ENCODE measurements at regions not wholly inside any gene's neighbourhood (a gene's known extent, or its start where the extent isn't known, plus 50 kb on each side); places are given as distances from the start of the nearest gene placed in this dataset.

- ChIA-PET CTCF (no interaction called here), POLR2A (no interaction called here)
- no peak for DNase-seq (ENCODE audit: extremely low spot score)
- no peak for TF ChIP-seq BHLHE40 (IDR thresholded peaks at IDR 0.05; ENCODE audit: borderline replicate concordance)
- TF ChIP-seq SUZ12 (IDR thresholded peaks at IDR 0.05) = no peak
- no peak for TF ChIP-seq L3MBTL2 (conservative IDR thresholded peaks at IDR 0.05)
- no peak for TF ChIP-seq HDGF (IDR thresholded peaks at IDR 0.05; ENCODE audit: borderline replicate concordance)
- no peak for TF ChIP-seq ARNT (IDR thresholded peaks at IDR 0.05)
- no peak for TF ChIP-seq PKNOX1 (IDR thresholded peaks at IDR 0.05)
- TF ChIP-seq FOXA1 (IDR thresholded peaks at IDR 0.05) = no peak
- no peak for TF ChIP-seq NFRKB (IDR thresholded peaks at IDR 0.05)
- no peak for TF ChIP-seq FOXM1 (IDR thresholded peaks at IDR 0.05; ENCODE audit: borderline replicate concordance)
- no peak for TF ChIP-seq LEF1 (IDR thresholded peaks at IDR 0.05; ENCODE audit: borderline replicate concordance)
- TF ChIP-seq TARDBP (IDR thresholded peaks at IDR 0.05) = no peak
Observed at GRCh38 chr1:29831500-29832117, 595.3 kb downstream of the PTPRU start.

GRCh38 chr1:29830916-29831315 lies 594.6 kb downstream of the PTPRU start:
- POLR2A ChIA-PET = no interaction called here
- CTCF ChIA-PET = no interaction called here
- DNase-seq (ENCODE audit: extremely low spot score) = no peak
- TF ChIP-seq SUZ12 (IDR thresholded peaks at IDR 0.05) = no peak
- no peak for TF ChIP-seq L3MBTL2 (conservative IDR thresholded peaks at IDR 0.05)
- no peak for TF ChIP-seq LEF1 (IDR thresholded peaks at IDR 0.05; ENCODE audit: borderline replicate concordance)
- TF ChIP-seq TARDBP (IDR thresholded peaks at IDR 0.05) = no peak
- TF ChIP-seq NFRKB (IDR thresholded peaks at IDR 0.05) = no peak
- TF ChIP-seq ZNF384 (IDR thresholded peaks at IDR 0.05) = no peak
- TF ChIP-seq BHLHE40 (IDR thresholded peaks at IDR 0.05; ENCODE audit: borderline replicate concordance) = no peak
- TF ChIP-seq FOXM1 (IDR thresholded peaks at IDR 0.05; ENCODE audit: borderline replicate concordance) = no peak

GRCh38 chr1:29830383-29830782 lies 594.1 kb downstream of the PTPRU start:
- no peak for DNase-seq (ENCODE audit: extremely low spot score)
- TF ChIP-seq ELF4 (IDR thresholded peaks at IDR 0.05) (no peak), CTBP1 (IDR thresholded peaks at IDR 0.05; ENCODE audit: borderline replicate concordance) (no peak)
- CTCF ChIA-PET = no interaction called here
- POLR2A ChIA-PET = no interaction called here

GRCh38 chr1:29829448-29830344 lies 593.4 kb downstream of the PTPRU start:
- DNase-seq (ENCODE audit: extremely low spot score) = no peak
- ChIA-PET POLR2A (no interaction called here), CTCF (no interaction called here)
- TF ChIP-seq FOXA1 (IDR thresholded peaks at IDR 0.05) (no peak), PKNOX1 (IDR thresholded peaks at IDR 0.05) (no peak), FOXM1 (IDR thresholded peaks at IDR 0.05; ENCODE audit: borderline replicate concordance) (no peak), SP1 (IDR thresholded peaks at IDR 0.05) (no peak), HDGF (IDR thresholded peaks at IDR 0.05; ENCODE audit: borderline replicate concordance) (no peak), BHLHE40 (IDR thresholded peaks at IDR 0.05; ENCODE audit: borderline replicate concordance) (no peak), SUZ12 (IDR thresholded peaks at IDR 0.05) (no peak), TARDBP (IDR thresholded peaks at IDR 0.05) (no peak)

GRCh38 chr1:29828526-29829447 lies 592.5 kb downstream of the PTPRU start:
- TF ChIP-seq SP1 (IDR thresholded peaks at IDR 0.05) (no peak), LEF1 (IDR thresholded peaks at IDR 0.05; ENCODE audit: borderline replicate concordance) (no peak), ELF4 (IDR thresholded peaks at IDR 0.05) (no peak), FOXK2 (IDR thresholded peaks at IDR 0.05) (no peak), TARDBP (IDR thresholded peaks at IDR 0.05) (no peak), CTBP1 (IDR thresholded peaks at IDR 0.05; ENCODE audit: borderline replicate concordance) (no peak), FOXA1 (IDR thresholded peaks at IDR 0.05) (no peak), ZNF384 (IDR thresholded peaks at IDR 0.05) (no peak), PKNOX1 (IDR thresholded peaks at IDR 0.05) (no peak)
- CTCF ChIA-PET = no interaction called here
- POLR2A ChIA-PET = no interaction called here
- DNase-seq (ENCODE audit: extremely low spot score) = no peak
